Activated CD8-positive, alpha-beta T cell treated with anti-CD3 and anti-CD28 coated beads, Interleukin-2, amount 10 ng/mL, durations not matched to agents 7 days and 5 days (primary cell): ENCODE measurements at regions not wholly inside any gene's neighbourhood (a gene's known extent, or its start where the extent isn't known, plus 50 kb on each side); places are given as distances from the start of the nearest gene placed in this dataset.
"Not testable (repeated sequence)": the region's sequence is repeated elsewhere in the genome, so short reads cannot be mapped to it uniquely, and the experiment has no call there.

Experiments used
- ATAC-seq: fragments of 150-1000 bp; cut with Tn5 transposase; one replicate; pipeline ENCODE4 v1.10.0; 2021; ENCODE audit warnings: moderate library complexity
- CTCF ChIA-PET: fragments of 350-600 bp; sonication (Branson Sonifier 250); formaldehyde crosslinking; loops from one replicate; lab custom pipeline; 2021; ENCODE audit warnings: antibody characterized with exemption; lab: Charles Lee
- POLR2A ChIA-PET: fragments of 350-600 bp; sonication (Branson Sonifier 250); formaldehyde crosslinking; loops from one replicate; lab custom pipeline; 2021; ENCODE audit warnings: antibody characterized with exemption; lab: Charles Lee
- DNase-seq: peaks from one replicate; pipeline ENCODE4 v3.0.0-alpha.2; 2020
- H3K27ac Mint-ChIP-seq: one replicate; pipeline ENCODE4 v1.8.0; 2021; ENCODE audit warnings: mild to moderate bottlenecking, mixed read lengths
- H3K27me3 Mint-ChIP-seq: one replicate; pipeline ENCODE4 v1.8.0; 2021; ENCODE audit warnings: low read depth, mixed read lengths
- H3K36me3 Mint-ChIP-seq: one replicate; pipeline ENCODE4 v1.8.0; 2021; ENCODE audit warnings: low read depth, mixed read lengths
- H3K4me1 Mint-ChIP-seq: one replicate; pipeline ENCODE4 v1.8.0; 2021; ENCODE audit warnings: low read depth, mixed read lengths
- H3K4me3 Mint-ChIP-seq: one replicate; pipeline ENCODE4 v1.8.0; 2021; ENCODE audit warnings: mild to moderate bottlenecking, mixed read lengths
- H3K9me3 Mint-ChIP-seq: one replicate; pipeline ENCODE4 v1.8.0; 2022; ENCODE audit warnings: mixed read lengths; ENCODE audit not compliant: insufficient read depth

- H3K27ac Mint-ChIP-seq: no peak overlapping the region
- ATAC-seq: no peak
- no peaks in the 10 kb centered on the region for H3K4me1 Mint-ChIP-seq
- H3K27me3 Mint-ChIP-seq: peaks cover 3% of the 10 kb centered on the region
- ChIA-PET POLR2A (no interaction called here), CTCF (interaction anchor here (0.6 to 3.7 kb wide), 2 partner anchors 240 to 244 kb away, joined by 3 to 18 read pairs; no protein-coding TSS in a partner anchor)
- DNase-seq: no peak
- H3K9me3 Mint-ChIP-seq: no peaks in the 10 kb centered on the region
- H3K4me3 Mint-ChIP-seq: no peak overlapping the region
- H3K36me3 Mint-ChIP-seq: no peaks in the 10 kb centered on the region
These were observed 217.4 kb downstream of the CENPC start for GRCh38 chr4:67328018-67328278.

- Mint-ChIP-seq H3K9me3 (no peaks in the 10 kb centered on the region), H3K4me1 (no peaks in the 10 kb centered on the region), H3K36me3 (no peaks in the 10 kb centered on the region), H3K27ac (no peak overlapping the region), H3K4me3 (no peak overlapping the region), H3K27me3 (peaks cover 3% of the 10 kb centered on the region)
- CTCF ChIA-PET: interaction anchor here (0.6 to 3.7 kb wide), 4 partner anchors 39 to 249 kb away, joined by 3 to 18 read pairs (median 4); no protein-coding TSS in a partner anchor
- ATAC-seq (peak; percentile 72), DNase-seq (peak; percentile 71)
- POLR2A ChIA-PET: no interaction called here
These were observed 217.9 kb downstream of the CENPC start for GRCh38 chr4:67327245-67328017.

- Mint-ChIP-seq H3K27ac (no peak overlapping the region), H3K4me1 (no peaks in the 10 kb centered on the region), H3K9me3 (no peaks in the 10 kb centered on the region), H3K4me3 (no peak overlapping the region), H3K27me3 (peaks cover 3% of the 10 kb centered on the region), H3K36me3 (no peaks in the 10 kb centered on the region)
- ChIA-PET CTCF (interaction anchor here (3.7 kb wide), 1 partner anchor 238 kb away, joined by 18 read pairs; no protein-coding TSS in a partner anchor), POLR2A (no interaction called here)
- ATAC-seq (no peak), DNase-seq (no peak)
These were observed 219.5 kb downstream of the CENPC start for GRCh38 chr4:67325791-67326190.

GRCh38 chr4:67320645-67321044 is 224.7 kb downstream of the CENPC start:
- POLR2A ChIA-PET: no interaction called here
- Mint-ChIP-seq H3K4me3 (no peak overlapping the region), H3K4me1 (no peaks in the 10 kb centered on the region), H3K36me3 (no peaks in the 10 kb centered on the region), H3K9me3 (no peaks in the 10 kb centered on the region), H3K27me3 (no peaks in the 10 kb centered on the region), H3K27ac (no peak overlapping the region)
- ATAC-seq: no peak
- CTCF ChIA-PET: interaction anchor here (0.7 to 1.4 kb wide), 4 partner anchors 10 to 233 kb away, joined by 3 to 5 read pairs (median 4); no protein-coding TSS in a partner anchor
- no peak for DNase-seq

GRCh38 chr4:67319607-67320006 is 225.7 kb downstream of the CENPC start:
- not testable (repeated sequence) for H3K36me3 Mint-ChIP-seq, H3K4me3 Mint-ChIP-seq, H3K27me3 Mint-ChIP-seq, H3K9me3 Mint-ChIP-seq, ATAC-seq, H3K4me1 Mint-ChIP-seq, H3K27ac Mint-ChIP-seq, DNase-seq
- POLR2A ChIA-PET: interaction anchor here (0.6 kb wide), 1 partner anchor 95 kb away, joined by 3 read pairs; no protein-coding TSS in a partner anchor
- CTCF ChIA-PET: interaction anchor here (1.2 to 1.4 kb wide), 2 partner anchors 11 to 232 kb away, joined by 4 to 5 read pairs; no protein-coding TSS in a partner anchor

- POLR2A ChIA-PET, H3K4me3 Mint-ChIP-seq, H3K9me3 Mint-ChIP-seq, H3K36me3 Mint-ChIP-seq, H3K27me3 Mint-ChIP-seq, DNase-seq, CTCF ChIA-PET, H3K27ac Mint-ChIP-seq, ATAC-seq, H3K4me1 Mint-ChIP-seq: not testable (repeated sequence)
These were observed 244.7 kb downstream of the CENPC start for GRCh38 chr4:67300497-67301185.

- no peak for DNase-seq
- Mint-ChIP-seq H3K4me1 (no peaks in the 10 kb centered on the region), H3K36me3 (no peaks in the 10 kb centered on the region), H3K9me3 (no peaks in the 10 kb centered on the region), H3K27ac (no peak overlapping the region), H3K4me3 (no peak overlapping the region), H3K27me3 (no peaks in the 10 kb centered on the region)
- CTCF ChIA-PET: no interaction called here
- ATAC-seq: no peak
- POLR2A ChIA-PET: no interaction called here
These were observed 252.7 kb downstream of the CENPC start for GRCh38 chr4:67292636-67293035.

- H3K4me1 Mint-ChIP-seq: no peaks in the 10 kb centered on the region
- no peak overlapping the region for H3K27ac Mint-ChIP-seq
- POLR2A ChIA-PET: no interaction called here
- ATAC-seq (no peak), DNase-seq (no peak)
- H3K27me3 Mint-ChIP-seq: no peaks in the 10 kb centered on the region
- H3K4me3 Mint-ChIP-seq: no peak overlapping the region
- CTCF ChIA-PET: interaction anchor here (0.6 to 1.1 kb wide), 2 partner anchors 84 to 86 kb away, joined by 3 read pairs; no protein-coding TSS in a partner anchor
- no peaks in the 10 kb centered on the region for H3K9me3 Mint-ChIP-seq
- H3K36me3 Mint-ChIP-seq: no peaks in the 10 kb centered on the region
These were observed 253.3 kb downstream of the CENPC start for GRCh38 chr4:67292045-67292444.

GRCh38 chr4:67291644-67292043 is 253.7 kb downstream of the CENPC start:
- ChIA-PET POLR2A (no interaction called here), CTCF (interaction anchor here (0.6 to 1.1 kb wide), 2 partner anchors 85 to 86 kb away, joined by 3 read pairs; no protein-coding TSS in a partner anchor)
- Mint-ChIP-seq H3K9me3 (no peaks in the 10 kb centered on the region), H3K4me1 (no peaks in the 10 kb centered on the region), H3K4me3 (no peak overlapping the region), H3K27ac (no peak overlapping the region), H3K27me3 (no peaks in the 10 kb centered on the region), H3K36me3 (no peaks in the 10 kb centered on the region)
- DNase-seq (no peak), ATAC-seq (no peak)

GRCh38 chr4:67288964-67289363 is 256.3 kb downstream of the CENPC start:
- no peaks in the 10 kb centered on the region for H3K36me3 Mint-ChIP-seq
- H3K27me3 Mint-ChIP-seq: no peaks in the 10 kb centered on the region
- CTCF ChIA-PET: interaction anchor here (1.9 kb wide), 1 partner anchor 38 kb away, joined by 5 read pairs; no protein-coding TSS in a partner anchor
- POLR2A ChIA-PET: no interaction called here
- H3K4me3 Mint-ChIP-seq: no peak overlapping the region
- H3K9me3 Mint-ChIP-seq: no peaks in the 10 kb centered on the region
- H3K4me1 Mint-ChIP-seq: no peaks in the 10 kb centered on the region
- DNase-seq (no peak), ATAC-seq (no peak)
- no peak overlapping the region for H3K27ac Mint-ChIP-seq

- H3K4me1 Mint-ChIP-seq: no peaks in the 10 kb centered on the region
- H3K27ac Mint-ChIP-seq: no peak overlapping the region
- H3K36me3 Mint-ChIP-seq: no peaks in the 10 kb centered on the region
- ChIA-PET POLR2A (no interaction called here), CTCF (no interaction called here)
- no peak for DNase-seq
- no peak for ATAC-seq
- H3K27me3 Mint-ChIP-seq: no peaks in the 10 kb centered on the region
- no peak overlapping the region for H3K4me3 Mint-ChIP-seq
- H3K9me3 Mint-ChIP-seq: no peaks in the 10 kb centered on the region
These were observed 258.6 kb downstream of the CENPC start for GRCh38 chr4:67286724-67287123.

- H3K27ac Mint-ChIP-seq: no peak overlapping the region
- DNase-seq (no peak), ATAC-seq (no peak)
- H3K9me3 Mint-ChIP-seq: no peaks in the 10 kb centered on the region
- H3K36me3 Mint-ChIP-seq: no peaks in the 10 kb centered on the region
- no peak overlapping the region for H3K4me3 Mint-ChIP-seq
- ChIA-PET POLR2A (no interaction called here), CTCF (no interaction called here)
- H3K4me1 Mint-ChIP-seq: no peaks in the 10 kb centered on the region
- H3K27me3 Mint-ChIP-seq: no peaks in the 10 kb centered on the region
These were observed 262.6 kb downstream of the CENPC start for GRCh38 chr4:67282749-67283148.
